Stimulated activated effector memory CD8-positive, alpha-beta T cell treated with anti-CD3 and anti-CD28 coated beads, Interleukin-12 subunit alpha, Interleukin-12 subunit beta, amount 100 ng/mL, for 72 hours (primary cell): ENCODE measurements at regions not wholly inside any gene's neighbourhood (a gene's known extent, or its start where the extent isn't known, plus 50 kb on each side); places are given as distances from the start of the nearest gene placed in this dataset.
"Not testable (repeated sequence)": the region's sequence is repeated elsewhere in the genome, so short reads cannot be mapped to it uniquely, and the experiment has no call there.

Experiments used
- ATAC-seq: fragments of 150-1000 bp; cut with Tn5 transposase; 2 replicates; pipeline ENCODE4 v1.10.0; 2021
- DNase-seq, 2 donors: peaks; one replicate each; pipeline ENCODE4 v3.0.0; 2021 to 2022; ENCODE audit warnings: low spot score in 2 of 2
- H3K27ac Mint-ChIP-seq: one replicate; pipeline ENCODE4 v1.8.0; 2022; ENCODE audit warnings: mild to moderate bottlenecking, mixed read lengths
- H3K36me3 Mint-ChIP-seq: one replicate; pipeline ENCODE4 v1.8.0; 2022; ENCODE audit warnings: mild to moderate bottlenecking, mixed read lengths
- H3K4me1 Mint-ChIP-seq: one replicate; pipeline ENCODE4 v1.8.0; 2022; ENCODE audit warnings: mixed read lengths
- H3K4me3 Mint-ChIP-seq: one replicate; pipeline ENCODE4 v1.8.0; 2022; ENCODE audit warnings: mild to moderate bottlenecking, mixed read lengths
- H3K9me3 Mint-ChIP-seq: one replicate; pipeline ENCODE4 v1.8.0; 2022; ENCODE audit warnings: mixed read lengths

GRCh38 chr3:25957026-25957425 lies 167.1 kb downstream of the OXSM start:
- ATAC-seq (no peak), DNase-seq (no peak)
- Mint-ChIP-seq H3K4me1 (no peaks in the 10 kb centered on the region), H3K36me3 (no peaks in the 10 kb centered on the region), H3K4me3 (no peak overlapping the region), H3K27ac (no peak overlapping the region), H3K9me3 (no peaks in the 10 kb centered on the region)

DNA sequence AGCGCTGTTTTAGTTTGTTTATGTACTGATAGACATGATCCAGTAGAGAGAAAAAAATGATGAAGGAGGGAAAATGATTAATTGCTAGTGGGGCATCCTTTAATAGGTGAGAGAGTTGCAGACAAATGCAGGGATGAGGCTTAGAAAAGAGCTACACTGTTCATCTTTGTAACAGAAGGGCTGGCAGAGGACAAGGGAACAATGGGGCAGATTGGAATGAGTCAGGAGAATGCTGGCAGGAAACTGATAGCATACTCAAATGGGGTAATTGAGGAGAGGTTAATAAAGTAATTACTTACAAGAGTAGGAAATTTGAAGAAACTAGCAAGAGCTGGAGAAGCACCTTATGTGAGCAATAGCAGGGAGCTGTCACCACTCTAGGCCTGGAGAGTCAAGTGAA lies 170.9 kb downstream of the OXSM start:
- no peak overlapping the region for H3K27ac Mint-ChIP-seq
- H3K4me3 Mint-ChIP-seq: no peak overlapping the region
- no peak for ATAC-seq
- H3K4me1 Mint-ChIP-seq: no peaks in the 10 kb centered on the region
- no peak for DNase-seq
- no peaks in the 10 kb centered on the region for H3K9me3 Mint-ChIP-seq
- H3K36me3 Mint-ChIP-seq: no peaks in the 10 kb centered on the region

DNA sequence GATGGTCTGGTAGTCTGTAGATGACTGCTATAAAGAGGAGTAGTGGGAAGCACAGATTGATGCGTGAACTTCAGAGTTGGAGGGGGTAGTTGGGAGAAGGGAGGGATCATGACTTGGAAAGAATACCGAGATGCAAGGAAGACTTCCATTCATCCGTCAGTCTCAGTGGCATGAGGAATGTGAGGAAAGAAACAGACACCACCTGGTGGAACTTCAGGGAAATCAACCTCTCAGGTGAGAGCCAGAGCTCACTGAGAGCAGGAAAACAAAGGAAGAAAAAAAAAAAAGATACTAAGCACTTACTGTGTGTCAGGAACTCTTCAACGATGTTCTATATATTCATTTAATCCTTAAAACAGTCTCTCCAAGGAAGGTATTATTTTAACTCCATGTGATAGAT lies 172.4 kb downstream of the OXSM start:
- H3K9me3 Mint-ChIP-seq: no peaks in the 10 kb centered on the region
- H3K4me1 Mint-ChIP-seq: no peaks in the 10 kb centered on the region
- no peak overlapping the region for H3K27ac Mint-ChIP-seq
- no peaks in the 10 kb centered on the region for H3K36me3 Mint-ChIP-seq
- H3K4me3 Mint-ChIP-seq: no peak overlapping the region
- ATAC-seq (no peak), DNase-seq (no peak)

DNA sequence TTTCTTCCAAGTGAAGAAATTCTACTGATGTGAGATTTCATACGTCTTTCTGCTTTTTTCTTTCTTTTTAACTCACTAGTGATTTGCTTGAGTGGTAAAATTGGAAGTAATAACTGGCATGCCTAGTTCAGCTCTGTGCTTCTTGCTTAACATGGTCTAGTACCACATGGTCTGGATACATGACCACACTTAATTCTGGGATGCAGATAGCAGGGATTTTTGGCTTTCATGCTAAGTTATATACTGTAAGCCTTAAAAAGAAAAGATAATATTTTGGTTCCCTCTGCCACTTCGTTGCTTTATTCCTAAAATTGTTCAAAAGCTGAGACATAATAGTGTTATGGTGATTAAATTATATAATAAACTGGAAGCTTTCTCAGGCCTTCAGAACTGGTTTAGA lies 174.3 kb downstream of the OXSM start:
- Mint-ChIP-seq H3K27ac (no peak overlapping the region), H3K4me1 (no peaks in the 10 kb centered on the region), H3K4me3 (no peak overlapping the region), H3K36me3 (no peaks in the 10 kb centered on the region), H3K9me3 (no peaks in the 10 kb centered on the region)
- no peak for DNase-seq
- no peak for ATAC-seq

DNA sequence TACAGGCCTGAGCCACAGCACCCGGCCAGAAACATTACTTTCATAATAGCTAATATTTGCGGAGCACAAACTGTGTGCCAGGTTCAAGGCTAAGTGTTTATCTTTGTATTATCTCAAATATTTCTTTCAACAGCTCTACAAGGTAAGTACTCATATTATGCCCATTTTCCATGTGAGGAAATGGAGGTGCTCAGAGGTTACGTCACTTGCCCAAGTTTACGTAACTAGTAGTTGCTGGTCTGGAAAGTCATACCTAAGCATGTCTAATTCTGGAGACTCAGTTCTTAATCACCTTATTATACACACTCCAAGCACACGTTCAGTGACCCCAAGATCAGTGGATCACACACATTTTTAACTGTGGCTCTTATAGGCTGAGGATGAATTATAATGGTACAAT lies 177.5 kb downstream of the OXSM start:
- no peak for ATAC-seq

GRCh38 chr3:25971736-25972135 lies 181.8 kb downstream of the OXSM start:
- no peak overlapping the region for H3K27ac Mint-ChIP-seq
- no peak for DNase-seq
- ATAC-seq: no peak
- H3K4me3 Mint-ChIP-seq: no peak overlapping the region
- no peaks in the 10 kb centered on the region for H3K4me1 Mint-ChIP-seq
- H3K9me3 Mint-ChIP-seq: no peaks in the 10 kb centered on the region
- H3K36me3 Mint-ChIP-seq: no peaks in the 10 kb centered on the region

More for the DNA sequence above, 177.5 kb downstream of the OXSM start:
- Mint-ChIP-seq H3K9me3 (no peaks in the 10 kb centered on the region), H3K36me3 (no peaks in the 10 kb centered on the region), H3K4me1 (no peaks in the 10 kb centered on the region), H3K4me3 (no peak overlapping the region), H3K27ac (no peak overlapping the region)
- no peak for DNase-seq

- Mint-ChIP-seq H3K36me3 (no peaks in the 10 kb centered on the region), H3K9me3 (no peaks in the 10 kb centered on the region), H3K27ac (no peak overlapping the region), H3K4me1 (no peaks in the 10 kb centered on the region), H3K4me3 (no peak overlapping the region)
- ATAC-seq: peak; percentile 21
- no peak for DNase-seq
Observed at GRCh38 chr3:25973122-25973521, 183.2 kb downstream of the OXSM start.

DNA sequence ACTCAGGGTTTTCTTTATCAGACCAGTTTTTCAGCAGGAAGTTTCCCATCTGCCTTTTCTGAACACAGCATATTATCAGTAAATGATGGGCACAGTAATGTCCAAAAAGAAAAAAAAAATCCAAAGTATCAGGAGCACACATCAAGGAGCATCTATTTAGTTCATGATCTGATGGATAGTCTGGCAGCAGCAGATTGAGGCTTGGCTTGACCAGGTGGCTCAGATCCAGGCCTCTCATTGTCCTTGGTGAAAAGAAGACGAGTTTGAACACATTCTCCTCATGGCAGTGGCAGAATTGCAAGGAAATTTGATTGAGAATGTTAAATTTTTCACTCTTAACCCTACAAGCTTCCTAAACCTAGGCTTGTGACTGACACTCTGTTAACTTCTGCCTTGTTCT lies 192.9 kb downstream of the OXSM start:
- no peak for ATAC-seq

GRCh38 chr3:25985621-25986020 lies 195.7 kb downstream of the OXSM start:
- no peak overlapping the region for H3K27ac Mint-ChIP-seq
- no peak overlapping the region for H3K4me3 Mint-ChIP-seq
- H3K4me1 Mint-ChIP-seq: no peaks in the 10 kb centered on the region
- DNase-seq (no peak), ATAC-seq (no peak)
- H3K36me3 Mint-ChIP-seq: no peaks in the 10 kb centered on the region
- no peaks in the 10 kb centered on the region for H3K9me3 Mint-ChIP-seq

More for the DNA sequence above, 192.9 kb downstream of the OXSM start:
- Mint-ChIP-seq H3K36me3 (no peaks in the 10 kb centered on the region), H3K4me3 (no peak overlapping the region), H3K4me1 (no peaks in the 10 kb centered on the region), H3K27ac (no peak overlapping the region), H3K9me3 (no peaks in the 10 kb centered on the region)
- no peak for DNase-seq

DNA sequence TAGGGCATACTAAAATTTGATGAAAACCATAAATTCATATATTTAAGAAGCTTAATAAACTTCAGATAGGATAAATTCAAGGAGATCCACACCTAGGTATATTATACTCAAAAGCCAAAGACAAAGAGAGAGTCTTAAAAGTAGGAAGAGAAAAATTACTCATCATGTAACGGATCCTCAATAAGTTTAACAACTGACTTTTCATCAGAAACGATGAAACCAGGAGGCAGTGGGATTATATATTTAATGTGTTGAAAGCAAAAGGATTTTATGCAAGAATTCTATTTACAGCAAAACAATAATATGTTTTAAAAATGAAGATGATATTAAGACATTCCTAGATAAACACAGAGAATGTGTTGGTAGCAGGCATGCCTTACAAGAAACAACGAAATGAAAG lies 202.7 kb downstream of the OXSM start:
- H3K4me1 Mint-ChIP-seq: no peaks in the 10 kb centered on the region
- no peaks in the 10 kb centered on the region for H3K36me3 Mint-ChIP-seq
- no peak overlapping the region for H3K4me3 Mint-ChIP-seq
- DNase-seq (no peak), ATAC-seq (no peak)
- H3K9me3 Mint-ChIP-seq: peaks cover 20% of the 10 kb centered on the region
- no peak overlapping the region for H3K27ac Mint-ChIP-seq

DNA sequence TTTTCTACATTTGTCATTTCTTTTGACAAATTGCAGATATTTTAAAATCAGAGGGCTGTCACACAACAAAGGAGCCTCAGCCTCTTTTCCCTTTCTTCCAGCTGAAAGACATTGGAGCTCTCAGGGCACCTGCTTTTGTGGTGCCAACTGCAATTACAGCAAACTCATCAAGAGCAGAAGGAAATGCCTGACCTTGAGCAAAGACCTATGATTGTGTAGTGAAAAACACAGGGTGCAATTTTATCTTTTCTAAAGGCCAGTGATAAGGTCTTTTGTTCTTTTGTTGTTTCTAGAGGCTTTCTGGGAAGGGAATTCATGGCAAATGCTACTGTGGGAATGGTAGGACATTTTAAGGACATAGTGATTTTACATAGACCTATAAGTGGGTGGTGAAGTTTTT lies 214.3 kb downstream of the OXSM start:
- Mint-ChIP-seq H3K4me1 (no peaks in the 10 kb centered on the region), H3K27ac (no peak overlapping the region), H3K36me3 (no peaks in the 10 kb centered on the region), H3K9me3 (no peaks in the 10 kb centered on the region), H3K4me3 (no peak overlapping the region)
- ATAC-seq (no peak), DNase-seq (no peak)

GRCh38 chr3:26011276-26011675 lies 221.4 kb downstream of the OXSM start:
- Mint-ChIP-seq H3K4me1 (no peaks in the 10 kb centered on the region), H3K27ac (no peak overlapping the region), H3K36me3 (no peaks in the 10 kb centered on the region), H3K4me3 (no peak overlapping the region), H3K9me3 (no peaks in the 10 kb centered on the region)
- ATAC-seq (no peak), DNase-seq (no peak)

DNA sequence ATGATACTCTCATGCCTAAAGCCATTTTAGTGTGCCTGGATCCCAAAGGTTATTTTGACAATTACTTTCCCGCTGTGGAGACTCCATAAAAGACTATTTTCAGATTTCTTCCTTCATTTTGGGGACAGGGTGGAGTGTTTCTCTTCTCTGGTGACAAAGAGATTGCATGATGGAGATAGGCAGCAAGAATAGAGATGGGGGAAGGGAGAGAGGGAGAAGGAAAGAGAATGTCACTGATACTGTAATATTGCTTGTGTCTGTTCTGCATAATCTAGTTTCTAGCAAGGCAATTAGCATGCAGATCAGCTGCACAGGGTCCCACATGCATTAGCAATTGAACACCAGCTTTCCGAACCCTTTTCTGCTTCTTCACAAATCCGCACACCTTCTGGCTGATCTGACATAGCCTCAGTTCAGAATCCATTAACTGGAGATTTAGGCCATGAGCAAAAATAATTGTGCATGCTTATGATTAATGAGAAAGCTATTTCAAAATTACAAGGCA lies 222.4 kb downstream of the OXSM start:
- Mint-ChIP-seq H3K4me1 (no peaks in the 10 kb centered on the region), H3K4me3 (no peak overlapping the region), H3K27ac (no peak overlapping the region), H3K36me3 (no peaks in the 10 kb centered on the region), H3K9me3 (no peaks in the 10 kb centered on the region)
- DNase-seq: no peak
- no peak for ATAC-seq

- DNase-seq: no peak
- H3K27ac Mint-ChIP-seq: no peak overlapping the region
- no peaks in the 10 kb centered on the region for H3K4me1 Mint-ChIP-seq
- no peaks in the 10 kb centered on the region for H3K36me3 Mint-ChIP-seq
- no peak overlapping the region for H3K4me3 Mint-ChIP-seq
- no peak for ATAC-seq
- no peaks in the 10 kb centered on the region for H3K9me3 Mint-ChIP-seq
Observed at GRCh38 chr3:26015752-26016151, 225.9 kb downstream of the OXSM start.

- Mint-ChIP-seq H3K4me1 (no peaks in the 10 kb centered on the region), H3K36me3 (no peaks in the 10 kb centered on the region), H3K4me3 (no peak overlapping the region), H3K9me3 (peaks cover 3% of the 10 kb centered on the region), H3K27ac (no peak overlapping the region)
- DNase-seq (no peak), ATAC-seq (no peak)
Observed at GRCh38 chr3:26018889-26019288, 229.0 kb downstream of the OXSM start.

- H3K4me3 Mint-ChIP-seq: not testable (repeated sequence)
Observed at GRCh38 chr3:26024206-26024605, 234.3 kb downstream of the OXSM start.

DNA sequence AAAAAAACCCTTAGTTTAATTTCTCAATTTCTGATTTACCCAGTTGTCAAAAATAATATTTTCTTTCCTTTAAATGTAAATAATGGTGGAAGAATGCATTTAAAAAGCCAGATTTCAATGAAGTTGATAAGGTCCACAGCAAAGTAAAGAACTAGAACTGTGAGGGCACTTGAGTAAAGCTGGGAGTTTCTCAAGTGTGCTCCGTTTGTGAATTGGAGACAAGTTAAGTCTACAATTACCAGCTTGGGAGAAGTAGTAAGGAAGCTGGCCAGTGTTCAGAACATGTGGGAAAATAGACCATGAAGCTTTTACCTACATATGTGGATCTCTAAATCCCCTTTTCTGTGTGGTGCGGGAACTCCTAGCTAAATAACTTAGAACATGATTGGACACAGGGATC lies 239.4 kb downstream of the OXSM start:
- ATAC-seq: no peak

More at GRCh38 chr3:26024206-26024605, 234.3 kb downstream of the OXSM start:
- DNase-seq, ATAC-seq, H3K27ac Mint-ChIP-seq, H3K4me1 Mint-ChIP-seq, H3K36me3 Mint-ChIP-seq: not testable (repeated sequence)
- H3K9me3 Mint-ChIP-seq: peaks cover 14% of the 10 kb centered on the region

More for the DNA sequence above, 239.4 kb downstream of the OXSM start:
- Mint-ChIP-seq H3K36me3 (no peaks in the 10 kb centered on the region), H3K4me1 (no peaks in the 10 kb centered on the region), H3K4me3 (no peak overlapping the region), H3K9me3 (peaks cover 13% of the 10 kb centered on the region), H3K27ac (no peak overlapping the region)
- no peak for DNase-seq
